ENCODE measurements at regions not wholly inside any gene's neighbourhood (a gene's known extent, or its start where the extent isn't known, plus 50 kb on each side); places are given as distances from the start of the nearest gene placed in this dataset.

GRCh38 chr3:4061783-4062360, 241.3 kb upstream of the SETMAR start:
- TF ChIP-seq CTCF (IDR thresholded peaks at IDR 0.05) (no peak), POLR2A (IDR thresholded peaks at IDR 0.05) (no peak)

Data from testis (tissue), 2 donors.